Ovary (tissue), 7 donors: ENCODE measurements at regions not wholly inside any gene's neighbourhood (a gene's known extent, or its start where the extent isn't known, plus 50 kb on each side); places are given as distances from the start of the nearest gene placed in this dataset.

ENCODE experiments used
- DNase-seq, 5 donors: peaks; one replicate each; pipeline ENCODE4 v3.0.0-alpha.2; 2019 to 2020
- H3K27ac ChIP-seq, 2 donors: fragments of 200-600 bp; one replicate each; pipeline versions ENCODE4 v1.5.1 to v1.8.0; 2019 to 2022
- H3K27me3 ChIP-seq: fragments of 200-600 bp; one replicate; pipeline ENCODE4 v1.8.0; 2022
- H3K36me3 ChIP-seq: fragments of 200-600 bp; sonication (generic); one replicate; pipeline ENCODE4 v1.5.1; 2019
- H3K4me1 ChIP-seq: one replicate; pipeline ENCODE4 v1.8.1; 2013; ENCODE audit warnings: mild to moderate bottlenecking, moderate library complexity; ENCODE audit not compliant: insufficient read depth
- H3K4me3 ChIP-seq: fragments of 200-600 bp; sonication (generic); one replicate; pipeline ENCODE4 v1.5.1; 2017
- H3K9me3 ChIP-seq, 2 donors: fragments of 200-600 bp in 1 of 2; sonication (generic) in 1 of 2; one replicate each; pipeline versions ENCODE4 v1.5.1 to v1.8.1; 2013 to 2019; ENCODE audit warnings: mild to moderate bottlenecking in 1 of 2, moderate library complexity in 1 of 2
- CTCF ChIP-seq, 3 donors: fragments of 450-650 bp in 2 of 3; fragments of 200-600 bp in 1 of 3; IDR thresholded peaks; one replicate each; pipeline versions ENCODE4 v1.5.1 to v1.8.0; 2016 to 2022; ENCODE audit warnings: antibody characterized with exemption in 3 of 3, mild to moderate bottlenecking in 1 of 3
- EP300 ChIP-seq: sonication (generic); formaldehyde crosslinking; IDR thresholded peaks from one replicate; pipeline ENCODE4 v1.6.1; 2017; ENCODE audit warnings: antibody characterized with exemption
- POLR2A ChIP-seq: fragments of 450-650 bp; IDR thresholded peaks from one replicate; pipeline ENCODE4 v1.6.1; 2017; ENCODE audit warnings: antibody characterized with exemption, mild to moderate bottlenecking, moderate library complexity
- WGBS, 3 donors: extraction: QIAGEN DNeasy Blood & Tissue Kit in 1 of 3; methylation state at CpG; one replicate each; pipeline versions ENCODE4 v1.1.5 to v1.1.7; 2013 to 2017; 5-methylcytosine and 5-hydroxymethylcytosine counted together
- intact Hi-C, 4 donors: fragments of 100-400 bp; cut with DNase I; formaldehyde crosslinking; loops; one replicate each; pipeline versions ENCODE4 v1.11.0 to v1.15.1; 2022 to 2023
- donor health status: DM: no; HTN: no; CAD: no; lungs with moderate emphysema.
- donor health status: DM: no; HTN: no; CAD: no.
- donor health status: Bipolar disorder and iron deficiency.
- donor health status: DM: no; HTN: no; CAD: no.
- donor health status: DM: yes; HTN: yes; CAD: no.

DNA sequence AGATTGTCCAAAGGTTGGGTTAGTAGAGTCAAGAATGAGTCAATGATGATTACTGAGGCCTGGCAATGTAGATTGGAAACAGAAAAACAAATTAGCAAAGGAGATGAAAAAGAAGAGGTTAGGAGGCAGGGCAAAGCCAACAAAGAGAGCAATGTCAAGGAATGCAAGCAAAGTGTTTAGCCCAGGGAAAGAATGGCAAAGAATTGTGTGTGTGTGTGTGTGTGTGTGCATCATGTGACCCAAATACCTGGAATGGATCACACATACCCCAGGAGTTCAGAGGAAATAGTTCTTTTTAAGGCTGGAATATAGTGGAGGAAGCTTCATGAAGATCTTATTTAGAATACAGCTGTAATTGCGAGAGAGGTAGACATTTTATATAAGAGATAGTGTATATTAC is 831.7 kb upstream of the ARPP21 start:
- no peak overlapping the region for H3K27ac ChIP-seq
- intact Hi-C loops: no loop called here
- 94 to 100% (median 95%) methylated on average over 1 of the region's 1 CpG for WGBS, 3 donors
- H3K9me3 ChIP-seq: no peaks in the 10 kb centered on the region
- no peaks in the 10 kb centered on the region for H3K27me3 ChIP-seq
- H3K4me1 ChIP-seq: no peaks in the 10 kb centered on the region
- TF ChIP-seq CTCF (IDR thresholded peaks at IDR 0.05) (no peak), POLR2A (no peak)
- no peak overlapping the region for H3K4me3 ChIP-seq
- DNase-seq: no peak
- H3K36me3 ChIP-seq: no peaks in the 10 kb centered on the region

- no peaks in the 10 kb centered on the region for H3K9me3 ChIP-seq
- H3K36me3 ChIP-seq: no peaks in the 10 kb centered on the region
- WGBS, 3 donors: 85 to 98% (median 96%) methylated on average over 1 of the region's 1 CpG
- H3K27ac ChIP-seq: no peak overlapping the region
- TF ChIP-seq EP300 (no peak), POLR2A (no peak), CTCF (IDR thresholded peaks at IDR 0.05) (no peak)
- no peak overlapping the region for H3K4me3 ChIP-seq
- intact Hi-C loops: no loop called here
- H3K27me3 ChIP-seq: no peaks in the 10 kb centered on the region
- no peaks in the 10 kb centered on the region for H3K4me1 ChIP-seq
- DNase-seq: no peak
Measured at GRCh38 chr3:34808287-34808686, 831.0 kb upstream of the ARPP21 start.

DNA sequence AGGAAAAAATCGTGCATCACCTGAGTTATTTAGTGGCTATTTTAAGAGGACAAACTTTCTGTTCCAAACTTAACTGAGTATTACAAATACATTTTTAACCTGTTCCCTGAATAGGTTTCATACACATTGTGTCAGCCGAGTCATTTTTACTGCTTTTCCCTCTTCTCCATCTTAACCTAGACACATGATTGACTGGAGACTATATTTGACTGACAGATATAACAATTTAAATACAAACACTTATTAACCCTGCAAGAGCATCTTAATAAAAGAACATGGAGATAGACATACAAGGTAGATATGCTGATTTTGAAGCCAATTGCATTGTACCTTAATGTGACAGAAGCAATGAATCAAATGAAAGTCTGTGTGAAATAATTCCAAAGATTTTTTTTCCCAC is 810.5 kb upstream of the ARPP21 start:
- H3K27me3 ChIP-seq: no peaks in the 10 kb centered on the region
- H3K36me3 ChIP-seq: no peaks in the 10 kb centered on the region
- H3K4me1 ChIP-seq: no peaks in the 10 kb centered on the region
- no peak for TF ChIP-seq POLR2A
- no peak for TF ChIP-seq CTCF (IDR thresholded peaks at IDR 0.05)
- no peak for TF ChIP-seq EP300
- intact Hi-C loops: no loop called here
- H3K4me3 ChIP-seq: no peak overlapping the region
- WGBS, 3 donors: 79 to 87% (median 82%) methylated on average over 2 of the region's 2 CpGs
- H3K27ac ChIP-seq: no peak overlapping the region
- no peaks in the 10 kb centered on the region for H3K9me3 ChIP-seq
- no peak for DNase-seq

DNA sequence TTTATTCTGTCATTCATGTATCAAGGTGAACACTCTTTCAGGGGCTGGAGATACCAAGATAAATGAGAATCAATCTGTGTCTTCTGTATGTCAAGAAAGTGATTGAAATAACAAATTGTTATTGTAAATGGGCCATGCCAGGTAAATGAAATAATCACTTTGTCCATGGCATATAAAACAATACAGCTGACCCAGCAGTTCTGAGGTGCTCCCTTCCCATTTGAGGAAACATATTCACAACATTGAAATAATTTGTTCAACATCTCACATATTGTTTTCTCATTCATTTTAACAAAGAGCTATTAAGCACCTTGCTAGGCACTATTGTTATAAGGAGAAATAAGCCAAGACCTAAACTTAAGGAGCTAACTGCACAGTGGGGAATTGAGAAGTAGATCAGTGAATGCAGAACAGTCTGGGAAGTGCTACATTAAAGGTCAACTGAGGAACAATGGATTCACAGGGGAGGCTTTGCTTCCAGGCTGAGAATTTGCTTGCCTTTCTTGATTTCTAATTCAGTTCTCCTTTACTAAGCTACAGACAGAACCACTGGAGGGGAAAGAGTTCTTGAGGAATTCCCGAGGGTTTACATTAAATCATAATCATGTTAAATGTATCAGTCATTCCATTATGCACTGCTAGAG is 806.3 kb upstream of the ARPP21 start:
- H3K27ac ChIP-seq: no peak overlapping the region
- H3K36me3 ChIP-seq: no peaks in the 10 kb centered on the region
- no peak overlapping the region for H3K4me3 ChIP-seq
- DNase-seq: no peak
- TF ChIP-seq CTCF (IDR thresholded peaks at IDR 0.05): no peak
- TF ChIP-seq POLR2A: no peak
- no peak for TF ChIP-seq EP300
- intact Hi-C loops: no loop called here
- no peaks in the 10 kb centered on the region for H3K9me3 ChIP-seq
- H3K4me1 ChIP-seq: no peaks in the 10 kb centered on the region
- no peaks in the 10 kb centered on the region for H3K27me3 ChIP-seq
- WGBS, 3 donors: 33 to 53% (median 34%) methylated on average over 1 of the region's 1 CpG
